ENCODE measurements at regions not wholly inside any gene's neighbourhood (a gene's known extent, or its start where the extent isn't known, plus 50 kb on each side); places are given as distances from the start of the nearest gene placed in this dataset.

DNA sequence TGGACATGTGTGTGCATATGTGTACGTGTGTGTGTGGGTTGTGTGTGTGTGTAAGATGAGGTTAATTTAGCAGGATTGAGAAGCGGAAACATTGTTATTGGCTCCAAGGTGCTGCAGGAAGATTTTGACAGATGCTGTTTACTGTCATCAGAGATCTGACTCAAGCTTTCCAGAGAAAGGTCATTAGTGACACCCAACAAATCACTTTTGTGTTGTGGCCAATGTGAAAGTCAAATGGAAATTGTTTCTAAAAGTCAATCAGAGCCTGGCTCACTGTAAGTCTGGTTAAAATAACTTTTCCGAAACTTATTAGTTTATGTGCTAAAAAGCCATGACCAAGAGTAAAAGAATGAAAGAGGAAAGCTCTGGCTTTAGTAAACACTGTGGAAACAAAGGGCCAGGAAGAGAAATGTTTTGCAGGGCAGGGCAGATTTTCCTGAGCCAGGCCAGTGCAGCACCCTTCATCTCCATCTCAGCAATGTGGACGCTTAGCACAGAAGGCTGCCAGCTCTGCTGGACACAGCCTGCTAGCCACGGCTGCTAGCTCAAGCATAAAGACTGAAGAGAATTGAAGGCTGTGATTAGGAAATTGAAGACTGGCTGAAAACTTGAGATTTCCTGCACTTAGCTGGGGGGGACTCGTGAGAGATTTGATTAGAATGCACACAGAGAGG is 235.8 kb downstream of the NEDD1 start (continued):
- no peak for TF ChIP-seq TCF7L2 (IDR thresholded peaks at IDR 0.05; ENCODE audit: borderline replicate concordance, extremely low read depth, insufficient read depth, insufficient read length)

DNA sequence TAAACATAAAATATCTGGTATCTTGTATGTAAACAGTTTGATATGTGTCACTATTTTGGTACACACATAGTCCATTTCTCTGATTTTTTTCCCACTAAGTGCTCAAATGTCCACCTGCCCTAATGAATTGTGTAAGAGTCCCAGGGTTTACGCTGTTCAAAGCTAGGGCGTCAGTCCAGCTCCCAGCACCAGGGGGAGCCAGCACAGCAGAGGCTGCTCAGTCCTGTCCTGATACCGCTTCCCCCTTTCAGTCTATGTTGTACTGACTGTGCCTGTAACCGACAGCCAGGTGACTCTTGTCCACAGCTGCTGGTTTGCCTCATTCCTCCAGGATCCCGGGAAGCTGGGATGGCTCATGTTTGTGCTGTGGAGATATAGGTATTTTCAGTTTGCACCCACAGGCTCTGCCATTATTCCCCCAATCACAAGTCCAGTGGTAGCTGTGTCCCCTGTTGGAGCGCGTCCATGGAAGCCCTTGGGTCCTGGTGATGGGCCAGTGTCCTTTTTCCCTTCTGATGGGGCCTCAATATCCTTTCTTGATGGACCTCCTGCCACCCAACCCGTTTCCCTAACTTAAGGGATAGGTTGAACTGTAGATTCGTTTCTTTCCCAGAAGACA is 242.0 kb downstream of the NEDD1 start:
- POLR2A ChIA-PET, result no interaction called here
- Histone ChIP-seq H2AFZ (ENCODE audit: low read depth, low read length, poor library complexity, severe bottlenecking) (no peak overlapping the region), H3K9me3 (ENCODE audit: control insufficient read depth in 1 of 2, insufficient read depth in 1 of 2, low read depth in 1 of 2, low read length in 2 of 2) (no peaks in the 10 kb centered on the region), H3K9me2 (ENCODE audit: insufficient read depth) (no peaks in the 10 kb centered on the region), H3K27ac (ENCODE audit: low read depth, low read length) (no peak overlapping the region), H4K20me1 (ENCODE audit: insufficient read depth) (no peaks in the 10 kb centered on the region), H3K79me2 (ENCODE audit: insufficient read depth, low read length) (no peaks in the 10 kb centered on the region), H3K9ac (ENCODE audit: low read length) (no peak overlapping the region), H3K36me3 (ENCODE audit: control insufficient read depth in 1 of 2, insufficient read depth in 2 of 2, low read length in 2 of 2) (no peaks in the 10 kb centered on the region), H3K4me1 (ENCODE audit: control insufficient read depth in 1 of 2, insufficient read depth in 2 of 2, low read length in 2 of 2) (no peaks in the 10 kb centered on the region), H3K27me3 (ENCODE audit: insufficient read depth, low read length) (peaks cover 27% of the 10 kb centered on the region), H3K4me2 (ENCODE audit: low read length) (no peak overlapping the region), H3K4me3 (replicated peaks in 1 of 2; ENCODE audit: low read depth in 1 of 2, low read length in 2 of 2) (no peak overlapping the region)
- intact Hi-C loops (cut with micrococcal nuclease), result loop anchor here (1.0 to 5.0 kb wide), 6 partner anchors 158 to 1248 kb away; no protein-coding TSS in a partner anchor
- ATAC-seq (peak; percentile 100), DNase-seq (ENCODE audit: low read depth, low spot score) (peak; percentile 29)
- BruUV-seq (replicated peaks), result no TSS peak
- RAD21 ChIA-PET (ENCODE audit: low non-redundant PET in 1 of 2, low total read pairs in 2 of 2, uncharacterized antibody in 2 of 2, unreplicated experiment in 2 of 2), result interaction anchor here in 1 of 2 experiments (0.6 kb wide), 1 partner anchor 226 kb away, joined by 3 read pairs; no protein-coding TSS in a partner anchor
- TF ChIP-seq, protein P1, sequence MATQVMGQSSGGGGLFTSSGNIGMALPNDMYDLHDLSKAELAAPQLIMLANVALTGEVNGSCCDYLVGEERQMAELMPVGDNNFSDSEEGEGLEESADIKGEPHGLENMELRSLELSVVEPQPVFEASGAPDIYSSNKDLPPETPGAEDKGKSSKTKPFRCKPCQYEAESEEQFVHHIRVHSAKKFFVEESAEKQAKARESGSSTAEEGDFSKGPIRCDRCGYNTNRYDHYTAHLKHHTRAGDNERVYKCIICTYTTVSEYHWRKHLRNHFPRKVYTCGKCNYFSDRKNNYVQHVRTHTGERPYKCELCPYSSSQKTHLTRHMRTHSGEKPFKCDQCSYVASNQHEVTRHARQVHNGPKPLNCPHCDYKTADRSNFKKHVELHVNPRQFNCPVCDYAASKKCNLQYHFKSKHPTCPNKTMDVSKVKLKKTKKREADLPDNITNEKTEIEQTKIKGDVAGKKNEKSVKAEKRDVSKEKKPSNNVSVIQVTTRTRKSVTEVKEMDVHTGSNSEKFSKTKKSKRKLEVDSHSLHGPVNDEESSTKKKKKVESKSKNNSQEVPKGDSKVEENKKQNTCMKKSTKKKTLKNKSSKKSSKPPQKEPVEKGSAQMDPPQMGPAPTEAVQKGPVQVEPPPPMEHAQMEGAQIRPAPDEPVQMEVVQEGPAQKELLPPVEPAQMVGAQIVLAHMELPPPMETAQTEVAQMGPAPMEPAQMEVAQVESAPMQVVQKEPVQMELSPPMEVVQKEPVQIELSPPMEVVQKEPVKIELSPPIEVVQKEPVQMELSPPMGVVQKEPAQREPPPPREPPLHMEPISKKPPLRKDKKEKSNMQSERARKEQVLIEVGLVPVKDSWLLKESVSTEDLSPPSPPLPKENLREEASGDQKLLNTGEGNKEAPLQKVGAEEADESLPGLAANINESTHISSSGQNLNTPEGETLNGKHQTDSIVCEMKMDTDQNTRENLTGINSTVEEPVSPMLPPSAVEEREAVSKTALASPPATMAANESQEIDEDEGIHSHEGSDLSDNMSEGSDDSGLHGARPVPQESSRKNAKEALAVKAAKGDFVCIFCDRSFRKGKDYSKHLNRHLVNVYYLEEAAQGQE (IDR thresholded peaks at IDR 0.05; ENCODE audit: low read depth), result no peak
- TF ChIP-seq CEBPB (IDR thresholded peaks at IDR 0.05; ENCODE audit: low read depth), result no peak
- TF ChIP-seq, protein P2, sequence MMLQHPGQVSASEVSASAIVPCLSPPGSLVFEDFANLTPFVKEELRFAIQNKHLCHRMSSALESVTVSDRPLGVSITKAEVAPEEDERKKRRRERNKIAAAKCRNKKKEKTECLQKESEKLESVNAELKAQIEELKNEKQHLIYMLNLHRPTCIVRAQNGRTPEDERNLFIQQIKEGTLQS (IDR thresholded peaks at IDR 0.05), result no peak
- TF ChIP-seq SIN3A (IDR thresholded peaks at IDR 0.05; ENCODE audit: low read depth), result no peak
- no peak for TF ChIP-seq POLR2A (IDR thresholded peaks at IDR 0.05; ENCODE audit: borderline replicate concordance, extremely low read depth, insufficient read depth, insufficient read length)
- TF ChIP-seq, protein P3, sequence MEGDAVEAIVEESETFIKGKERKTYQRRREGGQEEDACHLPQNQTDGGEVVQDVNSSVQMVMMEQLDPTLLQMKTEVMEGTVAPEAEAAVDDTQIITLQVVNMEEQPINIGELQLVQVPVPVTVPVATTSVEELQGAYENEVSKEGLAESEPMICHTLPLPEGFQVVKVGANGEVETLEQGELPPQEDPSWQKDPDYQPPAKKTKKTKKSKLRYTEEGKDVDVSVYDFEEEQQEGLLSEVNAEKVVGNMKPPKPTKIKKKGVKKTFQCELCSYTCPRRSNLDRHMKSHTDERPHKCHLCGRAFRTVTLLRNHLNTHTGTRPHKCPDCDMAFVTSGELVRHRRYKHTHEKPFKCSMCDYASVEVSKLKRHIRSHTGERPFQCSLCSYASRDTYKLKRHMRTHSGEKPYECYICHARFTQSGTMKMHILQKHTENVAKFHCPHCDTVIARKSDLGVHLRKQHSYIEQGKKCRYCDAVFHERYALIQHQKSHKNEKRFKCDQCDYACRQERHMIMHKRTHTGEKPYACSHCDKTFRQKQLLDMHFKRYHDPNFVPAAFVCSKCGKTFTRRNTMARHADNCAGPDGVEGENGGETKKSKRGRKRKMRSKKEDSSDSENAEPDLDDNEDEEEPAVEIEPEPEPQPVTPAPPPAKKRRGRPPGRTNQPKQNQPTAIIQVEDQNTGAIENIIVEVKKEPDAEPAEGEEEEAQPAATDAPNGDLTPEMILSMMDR (IDR thresholded peaks at IDR 0.05 in 2 of 3, conservative IDR thresholded peaks at IDR 0.05 in 1 of 3; ENCODE audit: borderline replicate concordance in 1 of 3, insufficient read depth in 1 of 3, low read depth in 2 of 3, low read length in 2 of 3), result peak; percentile 47 to 91 (median 89); a peak in 5 of 6 replicates
- TF ChIP-seq YY1 (IDR thresholded peaks at IDR 0.05; ENCODE audit: extremely low read depth, insufficient replicate concordance, low read depth, low read length), result no peak
- no peak for TF ChIP-seq ZNF274 (IDR thresholded peaks at IDR 0.05; ENCODE audit: low read depth, low read length)
- TF ChIP-seq SP1 (IDR thresholded peaks at IDR 0.05; ENCODE audit: low read depth), result no peak
- TF ChIP-seq RAD21 (IDR thresholded peaks at IDR 0.05; ENCODE audit: low read depth), result peak; percentile 70
- TF ChIP-seq POLR2AphosphoS5 (IDR thresholded peaks at IDR 0.05; ENCODE audit: low read depth, low read length), result no peak
- CTCF ChIA-PET, result interaction anchor here (0.7 to 1.5 kb wide), 5 partner anchors 10 to 571 kb away, joined by 3 to 9 read pairs (median 3); no protein-coding TSS in a partner anchor

All from HCT116 (cell line).